Activated naive CD4-positive, alpha-beta T cell treated with anti-CD3 and anti-CD28 coated beads, Interleukin-2, amount 10 ng/mL, durations not matched to agents 7 days and 5 days (primary cell): ENCODE measurements at regions not wholly inside any gene's neighbourhood (a gene's known extent, or its start where the extent isn't known, plus 50 kb on each side); places are given as distances from the start of the nearest gene placed in this dataset.

ENCODE experiments used
- CTCF ChIA-PET: fragments of 350-600 bp; sonication (Branson Sonifier 250); formaldehyde crosslinking; loops from one replicate; lab custom pipeline; 2021; ENCODE audit warnings: antibody characterized with exemption; lab: Charles Lee
- DNase-seq: peaks from one replicate; pipeline ENCODE4 v3.0.0-alpha.2; 2020
- H3K27ac Mint-ChIP-seq: one replicate; pipeline ENCODE4 v1.8.0; 2021; ENCODE audit warnings: mild to moderate bottlenecking, moderate library complexity, mixed read lengths
- H3K27me3 Mint-ChIP-seq: one replicate; pipeline ENCODE4 v1.8.0; 2021; ENCODE audit warnings: mild to moderate bottlenecking, mixed read lengths
- H3K36me3 Mint-ChIP-seq: one replicate; pipeline ENCODE4 v1.8.0; 2021; ENCODE audit warnings: mixed read lengths
- H3K4me1 Mint-ChIP-seq: one replicate; pipeline ENCODE4 v1.8.0; 2021; ENCODE audit warnings: mixed read lengths
- H3K4me3 Mint-ChIP-seq: one replicate; pipeline ENCODE4 v1.8.0; 2021; ENCODE audit warnings: mild to moderate bottlenecking, moderate library complexity, mixed read lengths
- H3K9me3 Mint-ChIP-seq: one replicate; pipeline ENCODE4 v1.8.0; 2021; ENCODE audit warnings: mixed read lengths

DNA sequence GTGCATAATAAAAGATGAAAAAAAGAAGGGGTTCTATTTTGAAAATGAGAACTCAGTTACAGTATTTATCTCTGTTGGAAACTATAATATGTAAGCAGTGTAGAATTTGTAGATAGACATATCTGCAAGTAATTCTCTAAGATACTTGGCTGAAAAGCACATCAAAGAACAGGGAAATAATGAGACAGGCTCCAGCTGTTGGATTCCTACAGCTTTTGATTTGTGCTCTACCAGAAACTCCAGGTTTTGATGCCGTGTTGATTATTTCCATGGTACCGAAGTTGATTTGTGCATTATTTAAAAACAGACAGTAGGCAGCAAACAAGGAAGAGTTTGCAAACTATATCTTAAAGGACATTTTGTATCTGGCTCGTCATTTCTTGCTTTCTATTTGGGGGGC, 2098.7 kb upstream of the WWC1 start:
- DNase-seq: no peak
- H3K36me3 Mint-ChIP-seq: no peaks in the 10 kb centered on the region
- no peaks in the 10 kb centered on the region for H3K27me3 Mint-ChIP-seq
- no peak overlapping the region for H3K4me3 Mint-ChIP-seq
- CTCF ChIA-PET: no interaction called here
- H3K9me3 Mint-ChIP-seq: peaks cover 20% of the 10 kb centered on the region
- no peak overlapping the region for H3K27ac Mint-ChIP-seq
- H3K4me1 Mint-ChIP-seq: no peaks in the 10 kb centered on the region

DNA sequence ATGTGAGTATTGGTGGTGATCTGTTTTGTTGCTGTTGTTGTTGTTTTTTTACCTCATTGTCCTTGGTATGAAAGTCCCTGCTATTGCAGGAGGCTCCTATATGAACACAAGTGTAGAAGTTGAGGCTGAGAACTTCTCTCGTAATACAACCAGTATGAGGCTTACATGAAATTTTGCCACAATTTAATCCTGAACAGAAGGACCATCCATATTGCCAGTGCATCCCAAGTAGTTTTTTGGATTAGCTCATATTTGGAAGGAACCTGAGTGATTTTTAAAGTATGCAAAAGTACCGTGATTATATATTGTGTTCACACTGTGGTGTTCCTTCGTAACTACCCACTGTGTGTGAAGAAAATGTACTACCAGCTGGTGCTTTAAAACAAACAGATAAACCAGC, 2095.5 kb upstream of the WWC1 start:
- H3K4me1 Mint-ChIP-seq: no peaks in the 10 kb centered on the region
- H3K27me3 Mint-ChIP-seq: no peaks in the 10 kb centered on the region
- no peak for DNase-seq
- H3K9me3 Mint-ChIP-seq: peaks cover 12% of the 10 kb centered on the region
- no peaks in the 10 kb centered on the region for H3K36me3 Mint-ChIP-seq
- CTCF ChIA-PET: no interaction called here
- H3K4me3 Mint-ChIP-seq: no peak overlapping the region
- H3K27ac Mint-ChIP-seq: no peak overlapping the region

DNA sequence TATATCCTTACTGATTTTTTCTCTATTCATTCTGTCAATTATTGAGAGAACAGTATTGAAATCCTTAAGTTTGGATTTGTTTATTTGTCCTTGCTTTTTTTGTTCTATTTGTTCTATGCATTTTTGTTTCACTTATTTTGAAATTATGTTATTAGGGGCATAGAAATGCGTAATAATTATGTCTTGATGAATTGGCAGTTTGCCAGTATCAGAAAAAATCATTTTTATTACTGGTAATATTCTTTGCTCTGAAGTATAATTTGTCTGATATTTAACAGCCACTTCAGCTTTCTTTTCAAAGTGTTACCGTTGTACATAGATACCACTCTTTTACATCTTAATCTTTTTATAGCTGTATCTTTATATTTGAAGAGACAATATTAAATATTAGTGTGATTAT, 2090.9 kb upstream of the WWC1 start:
- Mint-ChIP-seq H3K27ac (no peak overlapping the region), H3K9me3 (peaks cover 13% of the 10 kb centered on the region), H3K36me3 (no peaks in the 10 kb centered on the region), H3K27me3 (no peaks in the 10 kb centered on the region), H3K4me1 (no peaks in the 10 kb centered on the region), H3K4me3 (no peak overlapping the region)
- no peak for DNase-seq
- CTCF ChIA-PET: interaction anchor here (0.7 kb wide), 1 partner anchor 242 kb away, joined by 3 read pairs; no protein-coding TSS in a partner anchor

DNA sequence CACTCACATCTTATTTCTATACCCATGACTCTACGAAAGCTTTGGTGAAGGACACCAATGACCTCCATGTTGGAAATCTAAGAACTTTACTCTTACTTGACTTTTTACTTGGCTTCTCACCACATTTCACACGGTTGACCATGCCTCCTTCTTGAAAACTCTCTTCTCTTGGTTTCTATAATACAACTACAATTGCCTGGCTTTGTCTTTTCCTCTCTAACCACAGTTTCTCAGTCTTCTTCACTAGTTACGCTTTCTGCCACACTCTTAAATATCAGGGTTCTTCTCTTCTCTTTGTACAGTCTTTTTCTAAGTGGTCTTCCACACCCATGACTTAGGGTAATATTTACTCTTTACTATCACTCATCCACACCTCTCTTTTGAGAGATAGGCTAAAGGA, 2079.8 kb upstream of the WWC1 start:
- H3K9me3 Mint-ChIP-seq: peaks cover 11% of the 10 kb centered on the region
- CTCF ChIA-PET: no interaction called here
- no peaks in the 10 kb centered on the region for H3K4me1 Mint-ChIP-seq
- no peaks in the 10 kb centered on the region for H3K36me3 Mint-ChIP-seq
- DNase-seq: no peak
- H3K4me3 Mint-ChIP-seq: no peak overlapping the region
- no peak overlapping the region for H3K27ac Mint-ChIP-seq
- no peaks in the 10 kb centered on the region for H3K27me3 Mint-ChIP-seq

DNA sequence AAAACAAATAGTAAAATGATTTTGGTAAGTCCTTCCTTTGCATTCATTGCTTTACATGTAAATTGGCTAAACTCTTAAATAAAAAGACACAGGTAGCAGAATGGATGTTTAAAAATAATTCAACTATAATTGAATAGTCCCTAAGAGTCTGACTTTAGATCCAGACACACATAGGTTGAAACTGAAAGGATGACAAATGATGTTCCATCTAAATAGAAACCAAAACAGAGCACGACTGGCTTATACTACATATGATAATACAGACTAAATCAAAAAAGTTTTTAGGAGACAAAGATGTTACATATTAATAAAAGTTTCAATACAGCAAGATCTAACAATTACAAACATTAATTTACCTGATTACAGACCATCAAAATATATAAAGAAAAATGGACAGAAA, 2055.1 kb upstream of the WWC1 start:
- no peak for DNase-seq
- no peak overlapping the region for H3K27ac Mint-ChIP-seq
- H3K36me3 Mint-ChIP-seq: no peaks in the 10 kb centered on the region
- no peaks in the 10 kb centered on the region for H3K4me1 Mint-ChIP-seq
- H3K9me3 Mint-ChIP-seq: peaks cover 9% of the 10 kb centered on the region
- no peak overlapping the region for H3K4me3 Mint-ChIP-seq
- no peaks in the 10 kb centered on the region for H3K27me3 Mint-ChIP-seq
- CTCF ChIA-PET: no interaction called here

DNA sequence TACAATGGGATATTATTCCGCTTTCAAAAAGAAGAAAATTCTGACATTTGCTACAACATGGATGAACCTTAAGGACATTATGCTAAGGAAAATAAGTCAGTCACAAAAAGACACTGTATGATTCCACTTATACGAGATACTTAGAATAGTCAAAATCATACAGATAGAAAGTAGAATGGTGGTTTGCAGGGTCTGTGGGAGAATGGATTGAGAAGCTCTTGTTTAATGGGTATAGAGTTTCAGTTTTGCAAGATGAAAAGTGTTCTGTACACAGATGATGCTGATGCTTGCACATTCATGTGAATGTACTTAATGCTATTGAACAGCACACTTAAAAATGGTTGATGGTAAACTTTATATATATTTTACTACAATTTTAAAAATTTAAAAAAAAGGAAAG, 2050.7 kb upstream of the WWC1 start:
- H3K9me3 Mint-ChIP-seq: peaks cover 7% of the 10 kb centered on the region
- CTCF ChIA-PET: no interaction called here
- H3K27ac Mint-ChIP-seq: no peak overlapping the region
- no peaks in the 10 kb centered on the region for H3K36me3 Mint-ChIP-seq
- H3K27me3 Mint-ChIP-seq: no peaks in the 10 kb centered on the region
- no peak for DNase-seq
- no peak overlapping the region for H3K4me3 Mint-ChIP-seq
- no peaks in the 10 kb centered on the region for H3K4me1 Mint-ChIP-seq

DNA sequence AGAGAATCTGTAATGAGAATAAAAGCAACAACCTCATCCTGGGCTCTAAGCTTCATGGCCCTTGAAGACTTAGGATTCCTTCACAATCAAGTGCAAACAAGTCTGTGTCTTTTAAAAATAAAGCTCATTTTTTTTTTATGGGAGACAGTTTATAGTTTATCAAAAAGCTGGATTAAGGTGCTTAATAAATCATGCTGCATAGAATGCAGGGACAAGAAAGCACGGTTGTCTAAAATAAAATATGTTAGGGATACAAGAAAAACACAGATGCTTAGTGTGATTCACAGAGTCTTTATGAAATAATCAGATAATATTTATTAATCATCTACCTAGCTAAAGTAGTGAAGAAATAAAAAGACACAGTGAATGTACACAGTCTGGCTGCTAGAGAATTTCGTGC, 2045.9 kb upstream of the WWC1 start:
- no peak overlapping the region for H3K4me3 Mint-ChIP-seq
- H3K36me3 Mint-ChIP-seq: no peaks in the 10 kb centered on the region
- H3K27me3 Mint-ChIP-seq: no peaks in the 10 kb centered on the region
- no peak overlapping the region for H3K27ac Mint-ChIP-seq
- no peak for DNase-seq
- no peaks in the 10 kb centered on the region for H3K4me1 Mint-ChIP-seq
- peaks cover 12% of the 10 kb centered on the region for H3K9me3 Mint-ChIP-seq
- CTCF ChIA-PET: no interaction called here

DNA sequence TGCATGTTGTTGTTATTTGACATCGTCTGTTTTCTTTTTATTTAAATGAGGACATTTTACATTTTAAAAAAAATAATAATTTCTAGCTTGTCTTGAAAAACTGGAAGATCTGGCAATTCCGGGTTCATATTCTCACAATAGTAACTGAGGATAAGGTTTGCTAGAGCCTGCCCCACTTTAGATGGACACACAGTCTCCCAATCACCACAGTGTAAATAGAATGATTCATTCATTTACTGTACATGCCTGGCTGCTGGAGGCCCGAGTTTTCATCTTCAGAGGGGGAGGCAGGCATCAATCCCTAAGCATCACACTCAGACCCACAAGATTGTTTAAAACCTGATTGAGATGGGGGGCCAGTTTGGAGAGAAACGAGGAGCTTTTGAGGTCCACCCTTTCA, 2039.7 kb upstream of the WWC1 start:
- Mint-ChIP-seq H3K4me1 (no peaks in the 10 kb centered on the region), H3K36me3 (no peaks in the 10 kb centered on the region), H3K4me3 (no peak overlapping the region), H3K27ac (no peak overlapping the region), H3K27me3 (no peaks in the 10 kb centered on the region), H3K9me3 (peaks cover 18% of the 10 kb centered on the region)
- no peak for DNase-seq
- CTCF ChIA-PET: no interaction called here

DNA sequence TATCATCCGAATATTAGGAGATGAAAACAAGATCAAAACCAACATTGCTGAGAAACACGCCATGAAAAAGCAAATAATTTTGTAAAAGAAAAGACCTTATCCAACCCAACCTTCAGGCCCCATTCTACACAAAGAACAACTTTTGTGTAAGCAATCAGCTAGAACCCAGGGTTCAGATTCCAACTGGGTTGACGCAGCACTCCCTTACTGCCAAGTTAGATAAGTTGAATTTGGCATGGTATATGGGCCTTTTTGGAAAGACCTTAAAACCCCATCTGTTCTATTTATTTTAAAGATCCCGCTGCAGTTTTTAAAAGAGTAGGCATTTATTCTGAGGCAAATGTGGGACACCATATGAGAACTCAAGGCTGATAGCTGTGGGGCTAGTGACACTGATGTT, 2033.8 kb upstream of the WWC1 start:
- Mint-ChIP-seq H3K4me1 (no peaks in the 10 kb centered on the region), H3K36me3 (no peaks in the 10 kb centered on the region), H3K27me3 (no peaks in the 10 kb centered on the region), H3K9me3 (peaks cover 24% of the 10 kb centered on the region), H3K27ac (no peak overlapping the region), H3K4me3 (no peak overlapping the region)
- no peak for DNase-seq
- CTCF ChIA-PET: no interaction called here

DNA sequence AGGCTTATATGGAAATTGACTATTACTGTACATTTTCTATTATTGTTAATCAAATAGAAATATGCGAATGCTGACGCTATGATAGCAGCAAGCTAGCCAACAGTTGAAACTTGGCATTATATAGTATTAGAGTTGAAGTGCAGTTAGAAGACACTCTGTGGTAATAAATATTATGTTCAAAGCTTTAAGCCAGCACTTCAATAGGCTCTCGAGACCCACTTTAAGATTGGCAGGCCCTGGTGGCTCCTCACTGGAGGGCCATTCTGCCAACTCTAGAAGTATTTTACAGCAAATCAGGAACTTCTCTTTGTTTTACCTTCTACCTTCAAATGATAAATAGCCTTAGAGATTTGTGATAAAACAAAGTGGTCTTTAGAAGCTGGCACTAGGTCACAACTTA, 2029.0 kb upstream of the WWC1 start:
- Mint-ChIP-seq H3K27me3 (no peaks in the 10 kb centered on the region), H3K4me1 (no peaks in the 10 kb centered on the region), H3K9me3 (peaks cover 22% of the 10 kb centered on the region), H3K27ac (no peak overlapping the region), H3K4me3 (no peak overlapping the region), H3K36me3 (no peaks in the 10 kb centered on the region)
- no peak for DNase-seq
- CTCF ChIA-PET: no interaction called here

DNA sequence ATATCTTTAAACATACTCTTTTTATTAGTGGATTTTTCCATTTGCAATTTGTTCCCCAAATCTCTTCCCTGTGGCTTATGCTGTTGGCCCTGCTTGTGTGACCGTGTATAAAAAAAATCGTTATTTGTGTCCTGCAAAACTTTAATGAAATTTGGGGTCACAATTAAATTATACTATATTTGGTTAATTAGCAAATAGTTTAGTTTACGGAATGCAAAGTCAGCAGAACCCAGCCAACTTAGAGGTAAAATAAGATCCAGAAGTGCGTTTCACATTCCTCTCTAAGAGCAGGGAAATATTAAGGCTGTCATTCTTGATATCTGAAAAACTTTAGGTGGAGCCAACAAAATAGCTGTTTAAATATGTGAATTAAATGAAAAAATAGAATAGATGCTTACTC, 2023.5 kb upstream of the WWC1 start:
- no peak overlapping the region for H3K27ac Mint-ChIP-seq
- no peak overlapping the region for H3K4me3 Mint-ChIP-seq
- peaks cover 16% of the 10 kb centered on the region for H3K9me3 Mint-ChIP-seq
- no peaks in the 10 kb centered on the region for H3K36me3 Mint-ChIP-seq
- CTCF ChIA-PET: no interaction called here
- no peaks in the 10 kb centered on the region for H3K4me1 Mint-ChIP-seq
- H3K27me3 Mint-ChIP-seq: no peaks in the 10 kb centered on the region
- no peak for DNase-seq

DNA sequence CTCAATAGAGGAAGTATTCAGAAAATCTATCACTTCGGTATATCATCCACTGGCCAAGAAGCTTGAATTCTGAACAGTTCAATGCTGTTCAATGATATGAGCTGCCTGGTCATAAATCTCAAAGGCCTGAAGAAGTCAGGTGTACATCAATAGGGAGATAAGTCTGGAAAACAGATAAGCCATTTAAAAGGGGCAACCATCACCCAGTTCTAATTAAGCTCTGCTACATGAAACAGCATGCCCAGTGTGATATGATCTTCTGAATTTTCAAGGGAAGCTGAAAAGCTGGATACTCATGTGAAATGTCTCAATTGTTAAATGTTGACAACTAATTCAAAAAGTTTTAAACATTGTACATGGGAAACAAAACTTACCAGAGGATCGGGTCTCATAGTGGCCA, 2020.7 kb upstream of the WWC1 start:
- DNase-seq: no peak
- Mint-ChIP-seq H3K4me1 (no peaks in the 10 kb centered on the region), H3K4me3 (no peak overlapping the region), H3K36me3 (no peaks in the 10 kb centered on the region), H3K9me3 (peaks cover 7% of the 10 kb centered on the region), H3K27ac (no peak overlapping the region), H3K27me3 (no peaks in the 10 kb centered on the region)
- CTCF ChIA-PET: no interaction called here

DNA sequence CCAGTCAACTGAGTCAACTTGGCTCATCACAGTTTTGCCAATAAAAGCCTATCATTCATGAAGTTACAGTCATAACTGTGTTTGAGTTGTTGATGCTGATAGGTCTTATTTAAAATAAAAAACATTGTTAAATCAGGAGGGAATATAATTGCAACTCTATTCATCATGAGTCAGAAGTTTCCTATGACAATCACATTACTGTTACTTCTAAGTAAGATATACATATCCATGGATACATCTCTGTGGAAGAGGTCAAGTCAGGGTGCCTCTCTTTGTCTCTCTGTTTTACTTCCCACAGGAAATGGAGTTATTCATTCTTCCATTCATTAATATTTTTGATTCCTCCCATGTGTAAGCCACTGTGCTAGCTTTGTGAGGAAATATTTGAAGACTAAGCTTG, 2015.4 kb upstream of the WWC1 start:
- no peak for DNase-seq
- no peaks in the 10 kb centered on the region for H3K4me1 Mint-ChIP-seq

DNA sequence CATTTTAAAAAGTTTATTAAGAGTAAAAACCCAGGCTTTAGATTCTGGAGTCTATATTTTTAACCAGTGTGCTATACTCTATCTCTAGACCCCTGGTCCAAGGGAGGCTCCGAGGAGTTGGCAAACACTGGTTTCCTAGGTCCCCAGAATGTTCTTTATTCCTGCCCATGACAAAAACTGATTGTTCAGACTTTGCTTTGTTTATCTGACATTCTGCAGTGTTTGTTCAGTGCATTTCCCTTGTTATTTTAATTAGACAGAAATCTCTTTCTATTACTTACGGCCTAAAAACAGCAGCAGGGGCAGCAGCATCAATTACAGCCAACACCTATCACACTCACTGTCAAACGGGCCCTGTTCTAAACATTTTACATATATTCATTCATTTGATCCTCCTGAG, 2011.6 kb upstream of the WWC1 start:
- peaks cover 14% of the 10 kb centered on the region for H3K9me3 Mint-ChIP-seq
- H3K36me3 Mint-ChIP-seq: no peaks in the 10 kb centered on the region
- no peak for DNase-seq
- H3K4me3 Mint-ChIP-seq: no peak overlapping the region
- no peak overlapping the region for H3K27ac Mint-ChIP-seq
- no peaks in the 10 kb centered on the region for H3K4me1 Mint-ChIP-seq
- CTCF ChIA-PET: no interaction called here
- no peaks in the 10 kb centered on the region for H3K27me3 Mint-ChIP-seq

More for the DNA sequence above, 2015.4 kb upstream of the WWC1 start:
- Mint-ChIP-seq H3K4me3 (no peak overlapping the region), H3K27ac (no peak overlapping the region), H3K36me3 (no peaks in the 10 kb centered on the region), H3K9me3 (peaks cover 10% of the 10 kb centered on the region), H3K27me3 (no peaks in the 10 kb centered on the region)
- CTCF ChIA-PET: no interaction called here

DNA sequence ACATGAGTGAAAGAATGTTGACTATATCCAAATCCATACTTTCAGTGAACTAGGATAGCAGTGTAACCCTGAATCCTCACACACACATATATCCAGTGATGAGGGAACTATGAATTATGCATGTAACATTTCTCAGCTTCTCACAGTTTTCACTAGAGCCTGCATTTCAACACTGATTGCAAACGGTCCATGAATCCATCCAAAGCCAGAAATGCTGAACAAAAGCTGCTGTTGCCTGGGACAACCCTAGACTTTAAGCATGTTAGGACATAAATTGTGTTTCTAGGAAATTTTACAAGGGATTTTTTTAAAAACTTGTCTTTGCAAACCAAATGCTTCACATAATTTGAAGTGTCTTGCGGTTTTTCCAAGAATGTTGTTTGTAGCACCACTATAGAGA, 2010.0 kb upstream of the WWC1 start:
- H3K27ac Mint-ChIP-seq: no peak overlapping the region
- DNase-seq: no peak
- CTCF ChIA-PET: no interaction called here
- H3K9me3 Mint-ChIP-seq: peaks cover 13% of the 10 kb centered on the region
- no peaks in the 10 kb centered on the region for H3K36me3 Mint-ChIP-seq
- no peak overlapping the region for H3K4me3 Mint-ChIP-seq
- H3K27me3 Mint-ChIP-seq: no peaks in the 10 kb centered on the region
- H3K4me1 Mint-ChIP-seq: no peaks in the 10 kb centered on the region

DNA sequence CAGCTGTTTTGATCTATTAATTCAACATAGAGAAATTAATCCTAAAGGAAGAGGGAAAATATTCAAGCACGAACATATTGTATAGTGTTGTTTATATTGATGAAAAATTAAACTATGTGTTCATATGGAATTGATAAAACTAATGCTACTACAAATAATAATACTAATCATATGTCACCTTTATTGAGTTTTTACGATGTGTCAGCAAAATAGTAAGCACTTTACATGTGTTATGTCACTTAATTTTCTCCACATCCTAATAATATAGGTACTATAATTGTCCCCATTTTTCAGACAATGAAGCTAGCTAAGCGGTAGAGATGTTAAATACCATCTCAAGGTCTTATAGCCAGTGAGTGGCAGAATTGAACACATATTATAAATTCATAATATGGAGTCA, 2008.5 kb upstream of the WWC1 start:
- Mint-ChIP-seq H3K27me3 (no peaks in the 10 kb centered on the region), H3K27ac (no peak overlapping the region), H3K4me1 (no peaks in the 10 kb centered on the region), H3K4me3 (no peak overlapping the region), H3K9me3 (peaks cover 10% of the 10 kb centered on the region), H3K36me3 (no peaks in the 10 kb centered on the region)
- CTCF ChIA-PET: no interaction called here
- no peak for DNase-seq
